Occipital lobe (tissue), 1 donor: ENCODE measurements at regions not wholly inside any gene's neighbourhood (a gene's known extent, or its start where the extent isn't known, plus 50 kb on each side); places are given as distances from the start of the nearest gene placed in this dataset. TPM values are rescaled to one million over a fixed set of nuclear protein-coding genes. Genes with fewer than 3 reads are reported as not detected.

Source experiments
- small RNA-seq: library from RNA; depleted of rRNA; stranded (forward); fragments of <200 nt; gene quantifications from one replicate; pipeline ENCODE3, GENCODE V24; 2014

Small RNA genes lying in the stretch of these regions (small RNA-seq; reads per million reads assigned to genes)
- not detected for gene SNX3P1X
